ENCODE measurements at regions not wholly inside any gene's neighbourhood (a gene's known extent, or its start where the extent isn't known, plus 50 kb on each side); places are given as distances from the start of the nearest gene placed in this dataset.

DNA sequence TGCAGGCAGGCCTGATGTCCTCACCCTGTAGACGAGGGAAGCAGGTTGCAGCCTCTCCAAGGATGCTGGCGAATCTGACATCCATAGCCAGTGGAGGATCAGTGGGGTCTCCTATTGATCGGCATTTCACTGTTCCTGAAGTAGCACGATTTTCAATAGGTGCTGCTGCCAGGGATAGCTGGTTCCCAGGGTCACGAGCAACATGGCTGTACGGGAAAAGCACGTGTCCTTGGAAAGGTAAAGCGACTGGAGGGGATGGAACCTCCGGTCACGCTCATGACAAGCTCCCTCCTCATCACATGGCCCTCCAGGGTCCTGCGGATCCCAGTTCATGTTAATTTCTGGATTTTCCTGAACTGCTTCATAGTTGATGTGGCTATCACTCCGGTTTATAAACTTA is 373.7 kb upstream of the SMIM21 start:
- DNase-seq (ENCODE audit: low spot score), result no peak

DNA sequence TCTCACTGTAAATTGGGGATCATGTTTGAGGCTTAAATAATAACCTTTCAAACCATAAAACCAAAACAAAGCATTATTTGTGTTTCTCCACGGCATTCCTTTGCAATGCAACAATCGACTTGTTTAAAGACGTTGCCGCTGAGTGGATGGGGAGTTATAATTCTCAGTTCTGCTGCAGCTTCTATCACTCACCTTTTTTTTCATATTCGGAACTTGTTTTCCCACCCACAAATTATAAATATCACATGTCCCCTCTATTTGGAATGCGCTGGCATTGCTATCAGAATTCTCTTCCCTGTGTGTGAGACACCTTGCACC is 372.8 kb upstream of the SMIM21 start:
- no peak for DNase-seq (ENCODE audit: low spot score)

DNA sequence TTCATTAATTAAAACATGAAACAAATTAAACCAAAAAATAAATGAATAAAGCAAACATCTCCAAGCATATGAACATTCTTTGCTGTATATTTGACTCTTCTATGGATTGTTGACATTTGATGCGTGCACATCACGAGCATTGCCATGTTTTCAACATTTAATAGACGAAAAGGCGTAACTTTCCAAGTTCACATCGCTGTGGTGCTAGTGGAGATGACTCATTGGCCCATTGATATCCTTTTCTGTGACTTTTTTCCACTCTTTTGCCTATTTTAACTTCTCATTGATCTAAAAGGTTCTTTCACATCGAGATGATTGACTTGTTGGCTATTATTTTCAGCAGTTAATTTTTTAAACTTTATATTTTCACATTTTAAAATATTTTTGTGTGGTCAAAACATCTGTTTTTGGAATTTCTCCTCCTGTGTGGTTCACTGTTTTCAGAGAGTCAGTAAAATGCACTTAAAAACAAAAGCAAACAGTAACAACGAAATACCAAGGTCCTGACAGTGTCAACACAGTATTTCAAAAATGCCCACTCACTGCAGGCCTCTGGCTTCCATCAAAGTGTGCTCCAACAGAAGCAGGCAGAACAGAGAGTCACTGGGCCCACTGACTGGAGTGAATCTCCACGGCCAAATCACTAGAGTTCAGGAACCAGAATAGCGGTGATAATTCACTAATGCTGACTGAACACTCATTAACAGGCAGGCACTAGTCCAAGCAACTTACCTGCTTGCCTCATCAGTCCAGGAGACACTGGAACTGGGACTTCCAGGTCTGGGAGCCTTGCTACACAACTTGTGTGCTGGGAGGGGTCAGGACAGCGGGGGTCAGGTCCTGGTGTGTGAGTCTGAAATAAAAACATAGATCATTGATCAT is 372.2 kb upstream of the SMIM21 start:
- no peak for DNase-seq (ENCODE audit: low spot score)

DNA sequence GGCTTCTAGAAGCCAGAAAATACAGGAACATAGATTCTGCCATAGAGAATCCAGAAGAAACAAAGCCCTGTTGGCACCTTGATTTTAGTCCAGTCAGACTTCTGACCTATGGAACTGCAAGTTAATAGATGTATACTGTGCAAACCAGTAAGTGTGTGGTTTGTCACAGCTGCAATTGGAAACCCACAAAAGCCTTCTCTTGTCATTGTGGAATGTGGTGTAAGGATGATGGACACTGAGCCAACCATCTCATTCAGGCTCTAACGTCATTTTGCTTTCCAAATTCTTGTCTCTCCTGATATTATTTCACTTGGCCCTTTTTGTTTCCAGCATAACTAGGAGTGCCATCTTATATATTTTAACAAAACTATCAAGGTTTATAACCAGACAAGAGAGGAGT is 369.5 kb upstream of the SMIM21 start:
- no peak for DNase-seq (ENCODE audit: low spot score)

DNA sequence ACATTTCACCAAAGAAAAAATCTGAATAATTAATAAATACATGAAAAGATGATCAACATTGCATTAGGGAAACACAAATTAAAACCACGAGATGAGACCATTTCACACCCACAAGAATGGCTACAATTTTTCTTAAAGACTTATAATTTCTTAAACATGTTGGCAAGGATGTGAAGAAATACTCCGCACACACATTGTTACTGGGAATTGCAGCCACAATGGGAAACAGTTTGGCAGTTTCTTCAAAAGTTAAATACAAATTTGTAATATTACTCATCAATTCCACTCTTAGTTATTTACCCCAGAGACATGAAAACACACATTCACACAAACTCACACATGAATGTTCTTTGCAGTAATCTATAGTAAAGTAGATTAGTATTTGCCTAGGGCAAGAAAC is 363.3 kb upstream of the SMIM21 start:
- DNase-seq (ENCODE audit: low spot score), result no peak

DNA sequence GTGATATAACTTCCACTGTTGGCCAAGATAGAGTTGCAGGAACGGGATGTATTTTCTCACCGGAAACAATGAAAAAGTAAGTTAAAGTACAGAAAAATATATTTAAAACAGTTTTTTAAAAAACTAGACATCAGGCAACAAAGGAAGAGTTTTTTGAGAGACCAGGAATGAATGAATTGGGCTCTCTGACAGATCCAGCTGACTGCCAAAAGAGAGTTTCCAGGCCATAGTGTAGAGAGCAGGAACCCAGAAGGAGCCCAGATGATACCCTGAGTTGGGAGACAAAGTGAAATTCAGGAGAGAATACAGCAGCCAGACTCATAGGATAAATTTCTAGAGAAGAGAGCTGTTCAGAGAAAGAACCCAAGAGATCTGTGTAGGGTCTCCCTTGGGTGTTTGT is 362.6 kb upstream of the SMIM21 start:
- DNase-seq (ENCODE audit: low spot score), result no peak

DNA sequence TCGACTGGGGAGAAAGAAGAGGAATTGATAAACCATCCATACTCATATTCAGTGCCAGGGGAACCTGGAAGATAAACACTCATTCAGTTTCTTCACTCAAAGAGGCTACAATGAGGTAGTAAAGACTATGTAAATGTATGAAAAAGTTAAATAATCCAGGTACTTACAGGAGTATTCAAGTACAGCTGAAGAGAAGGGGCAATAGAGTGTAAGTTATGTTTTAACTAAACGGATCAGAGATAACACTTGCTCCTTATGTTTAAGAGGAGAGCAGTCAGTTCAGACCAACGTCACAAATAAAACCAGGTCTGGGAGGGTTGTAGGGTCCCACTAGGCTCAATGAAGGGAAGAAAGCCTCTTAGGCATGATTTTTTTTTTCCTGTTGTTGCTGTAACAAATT is 358.3 kb upstream of the SMIM21 start:
- no peak for DNase-seq (ENCODE audit: low spot score)

DNA sequence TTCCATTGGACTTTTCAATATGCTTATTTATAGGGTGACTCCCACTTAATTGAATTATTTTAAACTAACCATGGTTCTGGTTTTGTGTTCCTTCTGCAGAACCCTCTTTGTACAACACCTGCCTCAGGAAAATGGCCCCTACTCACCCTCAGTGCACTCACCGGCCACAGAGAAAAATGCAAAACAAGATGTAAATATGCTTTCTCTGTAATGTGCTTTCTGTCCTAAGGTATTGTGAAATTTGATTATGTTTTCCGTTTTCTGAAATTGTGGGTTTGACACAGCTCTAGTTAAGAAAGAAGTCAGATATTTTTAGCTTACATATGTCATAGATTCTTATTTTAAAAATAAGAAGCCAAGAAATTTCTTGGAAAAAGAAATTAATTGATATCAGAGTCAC is 357.7 kb upstream of the SMIM21 start:
- DNase-seq (ENCODE audit: low spot score), result no peak

DNA sequence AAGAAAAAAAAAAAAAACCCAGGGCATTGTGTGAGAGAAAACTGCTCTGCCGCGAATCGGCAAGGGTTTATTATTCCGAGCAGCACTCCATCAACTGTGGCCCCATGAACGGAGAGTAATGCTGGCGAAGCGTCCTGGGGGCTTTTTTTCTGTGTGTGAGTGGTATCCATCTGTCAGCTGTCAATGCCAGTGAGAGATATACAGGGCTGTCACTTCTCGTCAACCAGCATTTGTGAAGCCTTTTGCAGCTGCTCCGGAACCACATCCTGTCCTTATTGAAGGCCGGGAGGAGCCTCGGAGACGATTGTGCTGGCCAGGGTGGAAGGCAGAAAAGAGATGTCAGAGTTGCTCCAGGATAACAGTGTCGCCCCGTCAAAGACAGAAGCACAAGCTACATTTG is 356.9 kb upstream of the SMIM21 start:
- DNase-seq (ENCODE audit: low spot score), result peak; percentile 1

DNA sequence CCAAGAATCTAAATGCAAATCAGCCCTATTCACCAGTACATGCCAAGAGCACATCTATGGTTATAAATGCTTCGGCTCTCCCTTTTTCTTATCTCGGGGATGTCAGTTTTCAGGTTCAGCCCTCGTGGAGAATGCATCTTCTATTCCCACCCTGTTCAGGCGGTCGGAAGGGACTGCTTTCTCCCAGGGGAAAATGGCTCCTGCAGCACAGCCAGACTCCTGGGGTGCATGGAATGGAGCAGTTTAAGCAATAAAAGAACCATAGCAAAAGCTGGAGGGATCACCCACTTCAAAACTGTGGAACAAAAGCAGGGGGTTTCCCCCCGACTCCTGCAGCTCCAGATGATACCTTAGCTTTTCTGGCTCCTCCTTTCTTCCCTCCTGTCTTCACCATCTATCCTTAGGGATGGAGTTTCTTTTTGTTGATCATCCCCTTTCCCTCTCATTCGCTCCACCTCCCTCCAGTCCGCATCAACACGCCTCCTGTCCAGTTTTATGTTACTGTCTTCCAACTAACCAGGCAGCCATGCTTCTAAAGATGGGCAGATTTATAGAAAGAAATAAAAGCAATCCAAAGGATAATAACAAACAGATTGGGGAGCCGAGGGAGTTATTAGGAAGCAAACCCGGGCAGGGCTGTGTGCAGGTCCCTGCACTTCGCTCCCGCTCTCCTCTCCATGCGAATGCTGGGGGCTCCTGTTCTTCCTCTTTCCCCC is 356.2 kb upstream of the SMIM21 start:
- no peak for DNase-seq (ENCODE audit: low spot score)

DNA sequence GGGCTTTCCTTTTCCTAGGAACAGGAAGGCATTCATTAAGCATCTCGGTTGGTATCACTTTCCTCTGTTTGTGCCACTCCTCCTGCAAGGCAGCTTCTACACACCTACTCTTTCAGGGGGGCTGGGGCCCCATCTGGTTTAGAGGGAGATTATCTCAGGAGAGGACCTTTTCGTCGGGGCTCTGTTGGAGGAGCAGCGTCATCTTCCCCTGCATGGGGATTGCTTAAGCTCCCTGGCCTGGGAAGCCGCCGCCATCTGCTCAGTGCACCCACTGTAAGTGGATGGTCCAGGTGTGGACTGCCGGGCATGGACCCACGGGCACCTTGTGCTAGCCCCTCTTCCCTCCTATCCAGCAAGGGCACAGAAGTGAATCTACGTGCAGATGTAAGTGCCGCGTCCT is 355.3 kb upstream of the SMIM21 start:
- DNase-seq (ENCODE audit: low spot score), result no peak

DNA sequence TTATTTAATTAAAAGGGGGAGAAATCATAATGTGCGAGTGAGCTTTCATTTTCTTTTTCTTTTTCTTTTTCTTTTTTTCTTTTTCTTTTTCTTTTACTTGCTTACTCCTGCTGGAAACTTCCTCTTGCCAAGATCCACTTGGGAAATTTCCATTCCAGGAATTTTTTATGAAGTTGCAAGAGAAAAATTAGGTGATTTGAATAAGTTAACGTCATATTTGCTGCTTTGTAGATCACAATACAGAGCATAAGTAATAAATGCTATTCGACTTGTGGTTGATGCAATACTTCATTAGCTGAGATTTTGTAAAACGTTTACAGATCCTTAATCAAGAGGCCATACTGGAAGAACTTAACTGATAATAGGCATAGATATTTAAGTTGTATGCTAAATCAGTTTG is 354.7 kb upstream of the SMIM21 start:
- no peak for DNase-seq (ENCODE audit: low spot score)

DNA sequence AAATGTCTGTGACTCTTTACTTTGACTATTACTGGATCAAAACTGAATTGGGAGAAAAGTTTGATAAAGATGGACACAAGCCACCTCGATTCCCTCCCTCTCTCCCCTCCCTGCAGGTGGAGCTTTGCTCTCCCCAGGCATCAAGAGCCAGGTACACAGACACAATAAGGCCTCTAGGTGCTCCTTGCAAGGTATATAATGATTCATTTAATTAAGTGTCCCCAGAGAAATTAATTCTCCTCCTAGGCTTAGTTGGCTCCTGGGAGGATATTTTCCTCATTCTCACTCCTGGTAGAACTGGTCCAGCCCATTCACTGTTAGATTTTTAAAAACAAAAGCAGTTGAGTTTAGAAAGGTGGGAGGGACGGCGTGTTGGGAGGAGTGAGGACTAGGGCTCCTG is 352.4 kb upstream of the SMIM21 start:
- DNase-seq (ENCODE audit: low spot score), result no peak

DNA sequence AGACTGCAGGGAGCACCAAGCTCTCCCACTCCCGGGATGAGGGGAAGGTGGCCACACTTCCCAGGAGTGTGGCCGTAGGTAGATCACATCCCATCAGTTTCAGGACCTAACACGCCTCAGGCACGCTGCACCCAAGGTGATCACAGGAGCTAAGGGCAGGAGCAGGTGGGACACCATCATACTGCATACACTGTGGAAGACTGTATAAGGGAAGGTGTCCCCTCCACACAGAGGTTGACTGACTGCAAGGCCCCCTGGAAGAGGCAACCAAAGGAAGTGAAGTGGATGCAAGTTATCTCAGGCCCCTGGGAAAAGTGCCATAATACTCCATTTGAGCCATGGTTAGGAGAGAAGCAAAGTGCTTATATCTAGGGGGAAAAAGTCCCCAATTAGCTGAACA is 351.9 kb upstream of the SMIM21 start:
- no peak for DNase-seq (ENCODE audit: low spot score)

DNA sequence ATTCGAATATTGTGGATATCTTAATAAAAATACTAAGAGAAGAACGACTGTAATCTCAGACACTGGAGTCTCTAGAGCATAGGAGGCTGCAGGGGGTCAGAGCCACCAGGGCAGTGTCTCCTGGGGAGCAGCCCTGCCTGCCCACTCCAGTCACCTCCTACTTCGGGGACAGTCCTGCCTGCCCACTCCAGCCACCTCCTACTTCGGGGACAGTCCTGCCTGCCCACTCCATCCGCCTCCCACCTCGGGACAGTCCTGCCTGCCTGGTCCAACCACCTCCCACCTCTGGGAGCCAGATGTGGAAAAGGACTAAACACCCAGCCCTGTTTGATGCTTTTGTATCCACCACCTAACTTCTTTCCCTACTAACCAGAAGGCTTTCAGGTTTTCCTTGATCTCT is 350.1 kb upstream of the SMIM21 start:
- DNase-seq (ENCODE audit: low spot score), result no peak

DNA sequence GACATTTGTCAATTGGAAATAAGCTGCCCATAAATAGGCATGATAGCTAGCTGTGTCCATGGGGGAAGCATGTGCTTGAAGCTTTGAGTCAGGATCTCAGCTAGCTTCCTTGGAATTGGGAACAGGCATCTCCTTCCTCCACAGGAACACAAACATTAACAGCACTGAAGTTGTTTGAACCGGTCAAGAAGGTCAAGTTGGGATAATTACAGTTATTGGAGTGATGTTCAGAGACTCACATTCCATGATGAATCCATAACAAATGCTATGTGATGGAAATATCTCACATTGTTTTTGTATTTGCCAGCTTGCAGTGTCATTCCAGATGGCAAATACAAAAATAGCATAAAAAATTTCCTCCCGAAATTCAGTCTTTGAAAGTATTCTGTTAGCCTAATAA is 347.6 kb upstream of the SMIM21 start:
- DNase-seq (ENCODE audit: low spot score), result no peak

DNA sequence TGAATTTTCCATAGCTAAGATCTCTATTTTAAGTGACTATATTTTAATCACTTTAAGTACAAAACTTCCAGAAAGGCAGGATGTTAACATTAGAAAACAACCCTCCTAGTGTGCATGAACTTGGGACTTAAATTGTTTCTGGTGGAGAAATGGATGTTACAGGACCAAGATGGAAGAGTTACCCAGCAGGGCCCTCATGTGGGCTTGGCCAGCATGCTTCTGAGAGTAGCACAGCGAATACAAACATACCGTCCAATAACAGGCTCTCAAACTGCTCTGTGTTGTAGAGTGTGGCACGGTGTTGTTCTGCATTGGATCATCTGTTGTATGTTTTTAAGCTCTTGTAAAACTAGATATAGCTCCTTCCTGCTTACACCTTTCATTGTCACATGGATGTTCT is 346.1 kb upstream of the SMIM21 start:
- no peak for DNase-seq (ENCODE audit: low spot score)

DNA sequence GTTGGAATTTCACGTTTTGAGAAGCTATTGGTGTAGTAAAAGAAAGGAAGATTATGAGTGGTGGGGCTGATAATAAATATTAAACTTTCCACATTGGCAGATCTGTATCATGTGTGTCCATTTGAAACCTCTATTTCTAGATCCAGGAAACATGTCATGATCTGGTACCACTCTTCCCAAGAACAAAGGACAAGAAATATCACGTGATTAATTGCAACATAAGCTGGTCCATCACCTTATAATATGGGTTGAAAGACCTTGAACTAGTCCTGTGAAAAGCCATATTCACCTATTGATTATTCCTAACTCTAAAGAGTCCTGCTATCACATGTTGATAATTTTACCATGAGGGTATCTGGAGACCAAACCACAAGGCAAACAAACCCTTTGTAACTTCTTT is 335.3 kb upstream of the SMIM21 start:
- no peak for DNase-seq (ENCODE audit: low spot score)

DNA sequence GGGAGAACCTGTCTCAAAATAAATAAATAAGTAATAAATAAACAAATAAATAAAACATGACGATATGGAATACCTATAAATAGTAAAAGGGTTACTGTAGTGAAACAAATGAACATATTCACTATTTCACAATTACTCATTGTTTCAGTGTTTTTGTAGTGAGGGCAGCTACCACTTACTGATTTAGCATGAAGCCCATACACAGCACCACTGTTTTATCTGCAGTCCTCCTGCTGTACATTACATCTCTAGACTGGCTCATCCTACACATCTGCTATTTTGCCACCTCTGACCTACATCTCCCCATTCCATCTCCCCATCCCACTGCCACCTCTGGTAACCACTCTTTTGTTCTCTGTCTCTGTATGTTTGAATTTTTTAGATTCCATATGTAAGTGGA is 332.7 kb upstream of the SMIM21 start:
- DNase-seq (ENCODE audit: low spot score), result no peak

DNA sequence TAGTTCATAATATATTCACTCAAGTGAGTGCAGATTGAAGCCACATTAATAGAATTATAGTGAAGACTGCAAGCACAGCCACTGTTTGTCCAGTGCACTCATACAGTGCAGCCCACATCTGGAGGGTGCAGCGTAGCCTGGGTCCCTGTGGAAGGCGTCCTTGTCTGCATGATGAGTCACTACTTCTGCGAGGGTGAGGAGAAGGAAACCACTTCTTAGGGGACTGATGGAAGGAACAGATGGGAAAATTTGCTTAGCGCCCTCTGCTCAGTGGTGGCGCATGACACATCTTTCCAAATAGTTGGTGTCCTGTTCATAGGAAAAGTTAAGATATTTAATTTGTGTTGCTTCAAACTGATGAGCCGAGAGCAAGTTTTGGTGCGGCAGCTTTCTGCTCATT is 330.4 kb upstream of the SMIM21 start:
- DNase-seq (ENCODE audit: low spot score), result no peak

DNA sequence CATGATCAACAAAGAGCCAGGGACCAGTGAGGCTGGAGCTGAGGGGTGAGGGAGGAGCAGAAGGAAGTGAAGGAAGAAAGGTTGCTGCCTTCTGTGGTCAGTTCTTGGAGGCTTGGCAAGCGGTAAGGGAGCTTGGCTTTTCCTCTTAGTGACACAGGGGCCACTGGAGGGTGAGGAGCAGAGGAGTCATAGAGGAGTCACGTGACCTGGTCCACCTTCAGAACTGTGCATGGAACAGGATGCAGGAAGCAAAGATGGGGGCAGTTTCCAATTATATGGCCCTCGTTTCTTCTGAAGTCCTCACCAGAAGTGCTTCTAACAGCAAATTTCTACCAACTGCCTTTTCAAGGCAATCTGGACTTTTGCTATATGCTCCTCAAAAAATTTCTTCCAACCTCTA is 326.9 kb upstream of the SMIM21 start:
- no peak for DNase-seq (ENCODE audit: low spot score)

DNA sequence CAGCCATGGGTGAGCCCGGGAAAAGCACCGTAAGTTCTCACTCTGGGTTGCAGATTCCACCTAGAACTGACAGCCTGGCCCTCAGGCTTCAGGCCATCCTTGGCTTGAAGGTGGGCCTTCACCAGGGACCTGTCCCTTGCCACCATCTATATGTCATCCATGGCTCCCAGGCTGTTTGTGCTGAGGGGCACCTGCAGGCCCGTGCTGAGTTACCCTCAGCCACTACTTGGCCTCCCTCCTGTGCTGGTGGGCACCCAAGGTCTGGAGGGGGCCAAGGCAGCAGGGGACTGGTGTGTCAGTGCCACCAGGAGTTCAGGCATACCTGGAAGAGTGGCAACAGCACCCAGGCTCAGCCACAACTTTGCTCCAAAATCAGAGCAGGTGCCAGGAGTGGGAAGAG is 326.2 kb upstream of the SMIM21 start:
- no peak for DNase-seq (ENCODE audit: low spot score)

DNA sequence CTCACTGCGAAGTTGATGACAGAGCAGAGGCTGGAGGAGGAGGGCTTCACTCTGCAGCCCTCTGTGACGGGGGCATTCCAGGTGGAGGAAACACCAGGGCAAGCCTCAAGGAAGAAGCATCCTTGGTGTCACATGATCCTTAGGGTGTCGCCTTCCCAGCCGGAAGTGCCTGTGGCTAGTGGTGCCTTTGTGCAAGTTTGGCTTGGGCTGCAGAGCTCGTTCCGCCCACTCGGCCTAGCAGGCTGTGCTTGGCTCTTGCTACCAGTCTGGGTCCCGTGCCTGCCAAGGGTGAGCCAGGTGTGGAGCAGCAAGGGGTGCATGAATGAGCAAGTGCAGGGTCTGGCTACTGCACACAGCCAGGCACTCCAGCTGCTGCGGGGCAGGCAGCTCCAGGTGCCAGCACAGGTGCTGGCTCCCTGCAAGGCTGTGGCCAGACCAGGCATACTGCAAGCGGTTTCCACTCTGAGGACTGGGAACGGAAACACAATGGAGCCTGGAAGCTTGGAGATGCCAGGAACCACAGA is 325.3 kb upstream of the SMIM21 start:
- DNase-seq (ENCODE audit: low spot score), result no peak

DNA sequence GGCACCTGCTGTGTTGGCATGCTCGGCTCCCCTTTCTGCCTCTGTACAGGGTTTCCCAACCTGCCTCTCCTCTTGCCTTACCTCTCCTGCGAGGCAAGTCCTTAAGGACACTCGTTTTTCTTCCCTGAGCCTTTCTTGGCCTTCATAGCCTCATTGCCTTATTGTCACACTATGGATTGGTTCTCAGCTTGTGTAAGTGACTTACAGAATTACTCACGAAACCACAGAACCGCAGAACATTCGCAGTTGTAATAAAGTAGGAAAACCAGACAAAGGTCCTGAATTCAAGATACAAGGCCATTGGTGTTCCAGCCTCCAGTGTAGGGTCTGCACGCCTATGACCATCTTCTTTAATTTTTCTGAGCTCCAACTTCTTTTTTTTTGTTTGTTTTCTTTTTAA is 317.6 kb upstream of the SMIM21 start:
- DNase-seq (ENCODE audit: low spot score), result no peak

All from globus pallidus (tissue), 1 donor.